ENCODE measurements at regions not wholly inside any gene's neighbourhood (a gene's known extent, or its start where the extent isn't known, plus 50 kb on each side); places are given as distances from the start of the nearest gene placed in this dataset.

DNA sequence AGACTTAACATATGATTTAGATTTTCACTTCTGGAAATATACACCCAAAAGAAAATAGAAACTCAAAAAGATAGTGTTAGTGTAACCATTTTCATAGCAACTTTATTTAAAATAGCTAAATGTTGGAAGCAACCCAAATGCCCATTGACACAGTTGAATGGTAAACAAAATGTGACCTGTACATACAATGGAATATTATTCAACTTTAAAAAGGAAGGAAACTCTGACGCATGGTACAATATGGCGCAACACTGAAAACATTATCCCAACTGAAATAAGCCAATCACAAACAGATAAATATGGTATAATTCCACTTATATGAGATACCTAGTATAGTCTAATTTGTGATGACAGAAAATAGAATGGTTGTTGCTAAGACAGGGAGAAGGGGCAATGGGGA is 1456.1 kb upstream of the MIR17HG start:
- no peak for DNase-seq (ENCODE audit: low read depth in 2 of 2)

DNA sequence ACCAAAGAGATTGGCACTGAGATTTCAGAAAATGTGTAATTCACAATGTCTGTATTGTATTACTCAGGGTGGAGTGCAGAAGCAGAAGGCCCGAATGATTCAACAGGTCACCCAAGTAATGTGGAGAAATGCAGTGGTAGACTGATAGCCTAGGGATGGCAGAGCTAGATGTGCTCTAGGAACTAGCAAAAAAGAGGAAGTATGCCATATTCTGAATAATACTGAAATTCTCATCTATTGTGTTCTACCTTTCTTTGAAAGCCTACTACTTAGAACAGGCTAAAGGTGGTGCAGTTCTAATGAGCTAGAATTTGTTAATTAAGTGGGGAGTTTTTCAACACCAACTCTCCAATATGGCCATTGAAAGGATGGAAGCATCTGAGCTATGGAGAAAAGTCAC is 1449.8 kb upstream of the MIR17HG start:
- no peak for DNase-seq (ENCODE audit: low read depth in 2 of 2)

DNA sequence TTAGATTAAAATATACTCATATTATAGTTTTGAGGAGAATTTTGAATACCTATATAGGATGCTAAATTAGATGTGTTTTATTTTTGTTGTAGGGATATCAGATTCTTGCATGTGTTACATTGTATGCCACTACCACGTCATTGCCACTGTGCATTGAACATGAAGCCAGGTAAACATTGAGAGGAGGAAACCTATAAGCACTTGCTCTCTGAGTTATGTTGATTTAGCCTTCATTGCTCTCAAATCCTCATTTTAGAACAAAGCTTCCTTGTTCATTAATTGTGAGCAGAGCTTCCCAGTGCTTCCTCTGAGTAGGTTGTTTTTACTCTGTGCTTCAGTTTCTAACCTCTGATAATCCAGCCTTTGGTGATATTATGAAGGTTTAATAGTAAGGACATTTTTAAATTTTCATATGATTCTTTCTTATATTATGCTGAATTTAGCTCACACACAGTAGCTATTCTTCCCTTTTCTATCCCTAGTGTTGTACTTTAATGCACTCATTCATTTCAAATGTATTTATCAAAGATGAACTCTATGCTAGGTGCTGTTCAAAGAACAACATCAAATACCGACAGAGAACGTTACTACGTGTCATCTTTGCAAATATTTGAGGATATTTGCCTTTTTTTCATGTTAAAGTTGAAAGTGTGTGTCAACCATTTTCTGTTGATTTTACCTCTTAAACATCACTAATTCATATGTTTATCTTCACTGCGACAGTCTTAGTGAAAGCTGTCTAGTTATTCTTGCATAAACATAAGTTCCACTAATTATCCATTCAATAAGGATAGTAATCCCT is 1448.0 kb upstream of the MIR17HG start:
- DNase-seq (ENCODE audit: low read depth in 2 of 2), result no peak

DNA sequence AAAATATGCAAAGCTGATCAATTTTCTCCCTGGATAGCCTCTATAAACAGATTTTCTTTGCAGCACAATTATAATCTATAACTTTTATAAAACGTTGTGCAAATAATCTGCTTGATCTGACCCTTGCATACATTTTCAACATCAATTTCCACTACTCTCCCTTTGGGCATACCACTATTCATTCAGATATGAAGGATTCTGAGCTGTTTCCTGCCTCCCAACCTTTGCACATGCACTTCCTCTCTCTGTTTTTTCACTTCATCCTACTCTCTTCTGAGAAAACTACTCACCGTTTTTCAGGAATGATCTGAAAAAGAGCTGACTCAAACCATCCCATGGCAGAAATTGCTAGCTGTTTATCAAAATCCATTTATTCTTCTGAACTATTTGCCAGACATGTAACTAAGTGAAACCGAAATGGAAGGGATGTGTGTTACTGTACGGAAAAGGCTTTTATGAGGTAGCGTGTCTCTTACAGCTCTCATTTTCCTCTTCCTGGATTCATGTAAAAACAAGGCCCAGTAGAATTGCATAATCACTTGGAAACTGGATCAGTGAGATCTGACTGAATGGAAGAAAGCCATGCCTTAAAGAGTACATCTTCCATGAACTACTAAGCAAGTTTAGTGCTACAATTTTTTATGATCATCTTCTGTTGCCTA is 1447.3 kb upstream of the MIR17HG start:
- DNase-seq (ENCODE audit: low read depth in 2 of 2), result no peak

DNA sequence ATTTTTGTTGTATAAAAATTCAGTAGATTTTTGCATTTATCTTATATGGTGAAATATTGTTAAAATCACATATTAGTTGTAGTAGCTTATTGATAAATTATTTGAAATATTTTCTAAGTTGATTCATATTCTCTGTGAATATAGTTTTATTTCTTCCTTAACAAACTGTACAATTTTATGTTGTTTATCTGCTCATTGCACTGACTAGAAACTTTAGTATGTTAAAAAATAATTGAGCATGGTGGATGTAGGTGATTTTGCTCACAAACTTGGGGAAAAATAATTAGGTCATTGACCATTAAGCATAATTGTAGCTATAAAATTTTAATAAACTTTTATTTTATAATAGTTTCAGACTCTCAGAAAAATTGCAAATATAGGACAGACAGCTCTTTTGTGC is 1445.3 kb upstream of the MIR17HG start:
- DNase-seq (ENCODE audit: low read depth in 2 of 2), result no peak

DNA sequence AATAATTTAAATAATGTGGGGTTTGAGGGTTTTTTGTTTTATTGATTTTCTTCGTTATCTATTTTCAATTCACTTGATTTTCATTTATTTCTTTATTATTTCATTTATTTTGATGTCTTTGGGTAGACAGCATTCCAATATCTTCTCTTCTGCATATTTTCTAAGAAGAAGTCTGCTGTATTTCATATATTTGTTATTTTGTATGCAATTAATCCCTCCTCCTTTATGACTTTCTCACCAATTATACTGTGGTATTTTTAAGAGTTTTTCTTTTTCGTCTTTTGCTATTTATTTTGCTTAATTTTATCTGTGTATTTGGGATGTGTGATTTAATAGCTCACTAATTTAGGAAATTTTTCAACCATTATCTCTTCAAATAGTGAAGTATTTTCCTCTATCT is 1444.4 kb upstream of the MIR17HG start:
- no peak for DNase-seq (ENCODE audit: low read depth in 2 of 2)

DNA sequence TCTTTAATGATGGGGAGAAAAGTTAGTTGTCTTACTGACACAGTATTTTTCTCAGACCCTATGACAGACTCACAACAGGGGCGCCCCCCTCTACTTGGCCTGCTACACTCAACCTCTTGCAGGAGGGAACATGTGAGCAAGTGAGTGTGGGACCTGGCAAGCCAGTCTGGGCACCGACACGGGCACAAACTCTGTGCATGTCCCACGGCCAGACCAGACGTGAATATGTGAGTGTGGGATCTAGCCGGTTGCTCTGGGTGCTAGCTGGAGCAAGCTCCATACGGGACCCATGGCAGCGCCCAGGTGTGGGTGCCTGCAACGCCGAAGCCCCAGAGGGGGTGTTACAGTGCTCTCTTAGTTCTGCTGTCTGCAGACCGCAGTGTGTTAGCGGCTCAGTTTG is 1437.3 kb upstream of the MIR17HG start:
- no peak for DNase-seq (ENCODE audit: low read depth in 2 of 2)

DNA sequence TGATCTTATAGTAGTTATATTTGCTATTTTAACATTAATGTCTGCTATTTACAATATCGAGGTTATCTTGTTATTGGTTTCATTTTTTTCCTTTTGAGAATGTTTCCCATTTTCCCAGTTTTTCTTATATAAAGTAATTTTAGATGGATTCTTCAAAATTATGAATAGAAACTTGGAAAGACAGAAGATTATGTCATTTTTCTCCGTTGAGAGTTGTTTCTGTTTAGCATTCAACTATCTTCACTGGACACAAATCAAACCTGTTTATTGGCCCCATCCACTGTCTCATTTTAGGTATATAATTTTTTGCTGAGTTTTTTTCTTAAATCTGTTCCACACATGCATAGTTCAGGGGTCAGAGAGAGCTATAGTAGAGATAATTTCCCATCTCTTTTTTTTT is 1430.9 kb upstream of the MIR17HG start:
- no peak for DNase-seq (ENCODE audit: low read depth in 2 of 2)

DNA sequence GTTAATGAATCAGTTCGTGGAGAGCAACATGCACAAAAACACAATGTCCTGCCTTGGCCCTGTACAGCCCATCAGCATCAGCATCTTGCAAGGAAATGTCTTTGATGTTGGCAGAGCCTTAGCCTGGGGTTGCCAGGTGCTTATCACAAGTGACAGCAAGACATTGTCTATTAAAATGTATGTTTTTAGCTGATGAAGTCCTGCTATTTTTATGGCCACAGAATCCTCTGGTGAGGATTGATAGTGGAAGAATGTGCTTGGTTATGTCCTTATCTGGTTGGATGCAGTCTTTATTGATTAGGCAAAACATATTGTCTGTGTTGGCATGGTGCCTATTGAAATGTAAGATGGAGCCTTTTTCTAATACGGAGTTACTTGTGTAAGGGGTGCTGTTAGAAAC is 1427.0 kb upstream of the MIR17HG start:
- DNase-seq (ENCODE audit: low read depth in 2 of 2), result no peak

DNA sequence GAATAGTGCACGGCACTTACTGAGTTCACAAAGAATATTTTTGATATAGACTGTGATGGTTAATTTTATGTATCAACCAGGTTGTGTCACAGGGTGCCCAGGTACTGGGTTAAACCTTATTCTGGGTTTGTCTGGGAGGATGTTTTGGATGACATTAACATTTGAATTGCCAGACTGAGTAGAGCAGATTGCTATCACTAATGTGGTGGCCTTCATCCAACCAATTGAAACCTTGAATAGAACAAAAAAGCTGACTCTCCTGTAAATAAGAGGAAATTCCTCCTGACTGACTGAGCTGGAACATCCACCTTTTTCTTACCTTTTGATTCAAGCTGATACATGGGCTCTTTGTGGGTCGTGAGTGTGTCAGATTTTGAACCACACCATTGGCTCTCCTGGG is 1424.4 kb upstream of the MIR17HG start:
- DNase-seq (ENCODE audit: low read depth in 2 of 2), result no peak

DNA sequence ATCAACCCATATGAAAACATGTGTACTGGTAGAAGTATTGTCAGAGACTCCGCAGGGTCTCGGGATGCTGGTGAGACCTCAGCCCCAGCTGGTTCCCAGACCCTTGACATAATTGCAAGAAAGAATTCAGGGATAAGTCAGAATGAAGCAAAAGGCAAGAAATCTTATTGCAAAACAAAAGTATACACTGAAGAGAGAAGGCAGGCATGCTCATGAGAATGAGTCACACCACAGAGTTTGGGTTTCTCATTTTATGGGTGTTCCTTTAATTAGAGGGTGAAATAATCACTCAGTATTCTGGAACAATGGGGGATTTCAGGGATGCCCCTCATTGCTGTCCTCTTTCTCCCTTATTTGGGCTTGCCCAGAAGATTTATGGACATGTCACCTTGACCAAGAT is 1423.8 kb upstream of the MIR17HG start:
- DNase-seq (ENCODE audit: low read depth in 2 of 2), result no peak

DNA sequence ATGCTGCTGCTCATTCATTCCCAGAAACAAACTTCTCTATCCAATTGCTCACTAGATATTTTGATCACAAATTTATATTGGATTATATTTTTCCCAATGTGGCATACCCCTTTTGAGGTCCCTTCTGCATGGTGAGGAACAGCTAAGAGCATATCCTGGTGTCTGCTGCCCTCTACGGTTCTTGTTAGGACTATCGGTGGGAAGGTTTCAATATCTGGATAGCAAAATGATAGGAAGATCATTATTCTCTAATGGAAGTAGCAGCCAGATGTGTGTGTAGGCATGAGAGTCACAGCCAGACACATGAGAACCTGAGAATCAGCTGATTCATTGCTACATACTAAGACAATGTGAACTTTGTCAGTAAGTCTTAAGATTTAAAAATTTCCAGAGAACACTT is 1422.4 kb upstream of the MIR17HG start:
- no peak for DNase-seq (ENCODE audit: low read depth in 2 of 2)

DNA sequence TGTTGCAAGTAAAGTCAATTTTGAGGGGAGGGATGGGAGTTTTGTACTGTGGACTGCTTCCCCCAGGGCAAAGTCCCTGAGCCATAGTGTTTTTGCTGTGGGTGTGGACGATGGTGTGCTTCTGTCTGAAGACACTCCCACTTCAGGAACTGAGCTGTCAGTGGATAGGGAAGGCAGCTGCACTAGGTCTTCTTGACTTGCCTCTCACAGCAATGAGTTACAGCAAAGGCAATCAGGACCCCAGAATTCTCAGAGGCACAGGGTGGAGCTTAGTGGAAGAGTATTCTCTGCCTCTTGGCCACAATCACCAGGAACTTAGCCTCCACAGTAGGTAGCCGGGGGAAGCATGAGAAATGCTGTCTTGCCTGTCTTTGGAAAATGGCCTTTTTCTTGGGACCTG is 1416.6 kb upstream of the MIR17HG start:
- no peak for DNase-seq (ENCODE audit: low read depth in 2 of 2)

DNA sequence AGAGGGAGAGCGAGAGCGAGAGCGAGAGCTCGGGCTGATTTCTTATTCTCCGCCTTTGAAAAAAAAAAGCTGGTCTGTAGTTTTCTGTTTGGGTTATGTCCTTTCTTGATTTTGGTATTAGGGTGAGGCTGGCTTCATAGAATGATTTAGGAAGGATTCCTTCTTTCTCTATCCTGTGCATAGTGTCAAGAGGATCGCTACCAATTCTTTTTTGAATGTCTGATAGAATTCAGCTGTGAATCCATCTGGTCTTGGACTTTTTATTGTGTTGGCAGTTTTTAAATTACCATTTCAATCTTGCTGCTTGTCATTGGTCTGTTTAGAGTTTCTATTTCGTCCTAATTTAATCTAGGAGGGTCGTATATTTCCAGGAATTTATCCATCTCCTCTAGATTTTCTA is 1414.6 kb upstream of the MIR17HG start:
- no peak for DNase-seq (ENCODE audit: low read depth in 2 of 2)

DNA sequence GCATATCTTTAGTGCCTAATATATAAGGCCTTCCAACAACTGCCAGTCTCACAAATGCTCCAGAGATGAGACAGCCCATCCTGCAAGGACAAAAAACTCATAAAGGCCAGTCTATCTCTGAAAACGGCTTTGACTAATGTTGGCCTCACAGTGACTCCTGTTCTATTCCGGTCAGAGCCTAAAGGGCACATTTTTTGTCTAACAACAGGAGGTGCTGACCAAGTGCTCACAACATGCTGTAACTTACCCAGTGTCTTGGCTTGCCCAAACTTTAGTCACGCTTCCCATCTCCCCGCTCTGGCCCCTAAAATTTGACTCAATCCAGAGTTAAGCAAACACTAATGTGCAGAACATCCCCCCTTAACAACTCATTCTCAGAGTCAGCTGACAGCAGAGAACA is 1411.2 kb upstream of the MIR17HG start:
- DNase-seq (ENCODE audit: low read depth in 2 of 2), result no peak

DNA sequence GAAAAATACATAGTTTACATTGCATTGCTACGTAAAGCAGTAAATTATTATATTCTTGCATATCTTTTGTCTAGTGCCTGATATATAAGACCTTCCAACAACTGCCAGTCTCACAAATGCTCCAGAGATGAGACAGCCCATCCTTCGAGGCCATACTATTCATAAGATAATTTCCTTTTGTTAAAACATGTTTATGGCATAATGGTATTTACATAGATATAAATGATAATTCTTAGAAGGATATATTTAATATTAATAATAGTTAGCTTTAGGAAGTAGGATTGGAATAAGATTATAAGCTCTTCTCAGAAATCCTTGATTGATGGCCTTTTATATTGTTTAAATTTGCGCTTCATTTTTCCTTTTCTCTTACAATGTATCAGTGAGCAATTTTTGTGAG is 1410.1 kb upstream of the MIR17HG start:
- no peak for DNase-seq (ENCODE audit: low read depth in 2 of 2)

DNA sequence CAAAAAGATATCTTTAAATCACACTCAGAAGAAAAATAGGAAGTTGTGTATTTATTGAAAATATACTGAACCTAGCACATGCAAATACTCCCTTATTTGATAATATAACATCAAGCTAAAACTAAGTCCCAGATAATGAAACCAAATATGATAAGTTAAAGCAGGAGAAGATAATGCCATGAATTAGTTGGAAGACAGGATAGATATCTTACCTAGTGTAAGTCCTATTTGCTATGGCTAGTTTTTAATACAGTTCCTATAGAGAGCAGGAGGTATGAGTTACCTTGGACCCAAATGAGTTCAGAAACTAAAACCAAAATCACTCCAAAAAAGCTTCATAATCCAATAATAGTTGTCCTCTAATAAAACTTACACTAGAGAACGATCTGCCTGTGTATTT is 1407.1 kb upstream of the MIR17HG start:
- DNase-seq (ENCODE audit: low read depth in 2 of 2), result no peak

DNA sequence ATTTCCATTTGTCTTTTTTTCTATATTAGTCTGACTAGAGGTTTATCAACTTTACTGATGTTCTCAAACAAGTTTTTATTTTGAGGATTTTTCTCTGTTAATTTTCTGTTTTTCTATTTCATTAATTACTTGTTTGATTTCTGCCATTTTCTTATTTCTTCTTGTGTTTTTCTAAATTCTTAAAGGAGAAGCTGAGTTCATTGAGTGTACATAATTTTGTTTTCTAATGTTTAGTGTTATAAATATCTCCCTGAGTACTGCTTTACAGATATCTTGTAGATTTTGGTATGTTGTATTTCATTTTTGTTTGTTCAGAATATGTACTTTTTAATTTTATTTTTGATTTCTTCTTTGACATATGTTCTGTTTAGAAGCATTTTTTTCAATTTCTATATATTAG is 1404.3 kb upstream of the MIR17HG start:
- DNase-seq (ENCODE audit: low read depth in 2 of 2), result no peak

DNA sequence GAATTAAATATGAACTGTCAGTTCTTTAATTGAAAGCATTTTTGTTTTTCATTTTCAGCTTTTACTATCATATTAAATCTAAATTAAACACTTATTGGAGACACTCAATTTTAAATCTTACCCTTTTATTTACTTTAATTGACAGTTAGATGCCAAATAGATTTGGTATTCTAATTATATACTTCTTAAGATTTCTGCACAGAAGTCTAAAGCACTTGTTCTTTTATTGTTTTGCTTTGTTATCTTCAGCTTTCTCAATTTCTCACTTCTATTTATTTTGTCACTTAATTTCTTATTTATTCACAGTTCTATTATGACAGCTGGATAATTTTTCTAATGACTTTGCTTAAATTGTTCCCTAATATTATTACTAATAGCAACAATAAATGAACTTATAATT is 1397.3 kb upstream of the MIR17HG start:
- DNase-seq (ENCODE audit: low read depth in 2 of 2), result no peak

DNA sequence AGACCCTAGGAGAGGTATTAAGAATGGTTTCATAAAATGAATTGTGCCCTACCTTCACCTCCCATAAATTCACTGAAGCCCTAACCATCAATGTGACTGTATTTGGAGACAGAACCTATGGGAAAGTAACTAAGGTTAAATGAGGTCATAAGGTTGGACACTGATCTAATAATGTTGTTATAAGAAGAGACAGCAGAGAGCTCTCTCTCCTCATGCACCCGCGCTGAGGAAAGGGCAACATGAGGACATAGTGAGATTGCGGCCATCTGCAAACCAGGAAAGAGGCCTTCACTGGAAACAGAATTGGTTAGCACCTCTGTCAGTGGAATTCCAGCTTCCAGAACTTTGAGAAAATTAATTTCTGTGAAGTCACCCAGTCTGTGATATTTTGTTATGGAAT is 1396.1 kb upstream of the MIR17HG start:
- no peak for DNase-seq (ENCODE audit: low read depth in 2 of 2)

DNA sequence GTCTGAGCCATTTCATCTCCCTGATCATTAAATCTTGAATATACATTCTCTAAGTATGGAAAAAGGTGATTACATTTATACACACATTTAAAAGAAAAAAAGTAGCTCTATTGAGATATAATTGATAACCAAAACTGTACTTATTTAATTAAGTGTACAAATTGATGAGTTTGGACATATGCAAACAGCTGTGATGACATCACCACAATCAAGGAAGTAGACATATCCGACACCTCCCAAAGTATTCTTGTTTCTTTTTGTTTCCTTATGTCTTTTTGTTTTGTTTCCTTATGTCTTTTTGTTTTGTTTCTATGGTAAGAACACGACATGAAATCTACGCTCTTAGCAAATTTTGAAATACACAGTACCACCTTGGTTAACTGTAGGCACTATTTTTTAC is 1393.9 kb upstream of the MIR17HG start:
- no peak for DNase-seq (ENCODE audit: low read depth in 2 of 2)

DNA sequence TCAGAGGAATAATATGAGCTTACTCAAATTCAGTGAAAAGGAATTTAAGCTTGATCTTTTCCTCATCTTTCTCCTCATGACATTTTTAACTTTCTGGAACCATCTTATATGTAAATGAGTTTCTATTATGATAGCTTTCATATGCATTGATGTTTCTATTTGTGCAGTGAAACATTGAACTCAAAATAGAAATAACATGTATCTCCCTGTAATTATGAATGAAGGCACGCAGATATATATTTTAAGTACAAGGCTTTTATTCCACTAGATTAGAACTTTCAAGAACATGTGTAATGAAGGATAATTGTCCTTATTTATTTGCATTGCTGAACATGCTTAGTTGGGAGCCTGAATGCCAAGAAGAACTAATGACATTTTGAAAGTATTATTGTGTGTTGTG is 1391.7 kb upstream of the MIR17HG start:
- DNase-seq (ENCODE audit: low read depth in 2 of 2), result no peak

DNA sequence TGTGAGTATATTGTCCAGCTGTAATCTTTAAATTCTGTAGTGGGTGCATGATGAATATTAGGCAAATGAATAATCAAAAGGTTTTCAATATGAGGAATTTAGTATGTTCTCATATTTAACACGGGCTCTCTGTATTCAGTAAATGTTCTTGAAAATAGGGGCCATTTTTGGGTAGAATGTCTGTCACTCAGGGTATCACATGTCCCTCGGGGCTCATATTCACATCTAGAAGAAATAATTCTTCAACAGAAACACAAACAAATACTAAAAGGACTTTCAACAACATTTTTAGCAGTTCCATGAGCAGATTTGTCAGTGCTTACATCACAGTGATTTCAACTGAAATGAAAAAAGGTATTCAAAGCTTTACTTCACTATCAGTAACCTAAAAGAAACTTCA is 1388.4 kb upstream of the MIR17HG start:
- no peak for DNase-seq (ENCODE audit: low read depth in 2 of 2)

DNA sequence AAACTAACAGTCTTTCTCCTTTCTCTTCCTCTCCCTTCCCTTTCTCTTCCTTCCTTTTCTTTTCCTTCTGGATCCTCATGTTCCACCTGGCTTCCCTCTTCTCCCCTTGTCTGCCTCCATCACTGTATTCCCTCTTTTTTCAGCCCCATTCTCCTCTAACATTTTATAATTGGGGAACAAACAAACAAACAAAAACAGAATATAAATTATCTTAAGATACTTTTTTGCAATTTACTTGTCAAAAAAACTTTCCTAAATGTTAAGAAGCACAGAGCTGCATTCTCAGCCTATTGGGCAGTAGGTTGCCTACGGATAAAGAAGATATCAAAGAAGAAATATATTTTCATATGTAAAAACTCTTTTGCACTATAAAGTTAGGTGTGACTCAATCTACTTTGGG is 1382.2 kb upstream of the MIR17HG start:
- DNase-seq (ENCODE audit: low read depth in 2 of 2), result no peak

Measured in stimulated activated CD4-positive, alpha-beta T cell treated with anti-CD3 and anti-CD28 coated beads, Interleukin-12 subunit alpha, Interleukin-12 subunit beta, amount 100 ng/mL, for 24 hours (primary cell).